RWPE1 (cell line): ENCODE measurements at regions not wholly inside any gene's neighbourhood (a gene's known extent, or its start where the extent isn't known, plus 50 kb on each side); places are given as distances from the start of the nearest gene placed in this dataset.

Experiments used
- CTCF ChIA-PET: fragments of 350-600 bp; sonication (Branson Sonifier 250); formaldehyde crosslinking; extraction: SDS; loops from one replicate; lab custom pipeline; 2021; lab: Yijun Ruan, JAX
- POLR2A ChIA-PET: fragments of 400-600 bp; formaldehyde crosslinking; extraction: SDS; loops from one replicate; lab custom pipeline; 2020; ENCODE audit warnings: antibody characterized with exemption; ENCODE audit not compliant: low non-redundant PET; lab: Yijun Ruan, JAX
- DNase-seq: peaks from one replicate; pipeline ENCODE4 v3.0.0; 2012; ENCODE audit warnings: low spot score
- H3K27ac ChIP-seq: fragments of 450-650 bp; 2 replicates; pipeline ENCODE4 v1.5.1; 2017
- TF ChIP-seq, protein P1 (sequence below): fragments of 450-650 bp; conservative IDR thresholded peaks from 2 replicates; pipeline ENCODE4 v1.5.1; 2017; ENCODE audit warnings: low read depth, mild to moderate bottlenecking

DNA sequence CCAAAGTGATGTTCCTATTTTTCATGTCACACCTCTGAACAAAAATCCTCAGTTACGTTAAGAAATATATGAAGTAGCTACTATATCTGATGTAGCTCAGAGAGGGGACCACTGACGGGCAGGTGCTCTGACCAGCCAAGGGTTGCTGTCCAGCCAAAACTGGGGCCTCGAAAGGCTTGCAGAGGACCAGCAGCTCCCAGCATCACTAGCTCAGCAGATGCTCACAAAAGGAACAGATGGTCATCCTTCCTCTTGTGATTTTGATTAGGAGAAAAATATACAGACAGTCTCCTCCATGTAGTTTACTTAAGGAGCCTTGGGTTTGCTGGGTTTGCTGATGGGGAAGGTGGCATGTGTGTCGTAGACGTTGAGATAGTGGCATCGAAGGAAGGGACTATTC is 374.6 kb upstream of the B3GAT1 start:
- no peak overlapping the region for H3K27ac ChIP-seq
- ChIA-PET CTCF (no interaction called here), POLR2A (interaction anchor here (0.7 kb wide), 1 partner anchor 695 kb away, joined by 3 read pairs; no protein-coding TSS in a partner anchor)
- TF ChIP-seq, protein P1, sequence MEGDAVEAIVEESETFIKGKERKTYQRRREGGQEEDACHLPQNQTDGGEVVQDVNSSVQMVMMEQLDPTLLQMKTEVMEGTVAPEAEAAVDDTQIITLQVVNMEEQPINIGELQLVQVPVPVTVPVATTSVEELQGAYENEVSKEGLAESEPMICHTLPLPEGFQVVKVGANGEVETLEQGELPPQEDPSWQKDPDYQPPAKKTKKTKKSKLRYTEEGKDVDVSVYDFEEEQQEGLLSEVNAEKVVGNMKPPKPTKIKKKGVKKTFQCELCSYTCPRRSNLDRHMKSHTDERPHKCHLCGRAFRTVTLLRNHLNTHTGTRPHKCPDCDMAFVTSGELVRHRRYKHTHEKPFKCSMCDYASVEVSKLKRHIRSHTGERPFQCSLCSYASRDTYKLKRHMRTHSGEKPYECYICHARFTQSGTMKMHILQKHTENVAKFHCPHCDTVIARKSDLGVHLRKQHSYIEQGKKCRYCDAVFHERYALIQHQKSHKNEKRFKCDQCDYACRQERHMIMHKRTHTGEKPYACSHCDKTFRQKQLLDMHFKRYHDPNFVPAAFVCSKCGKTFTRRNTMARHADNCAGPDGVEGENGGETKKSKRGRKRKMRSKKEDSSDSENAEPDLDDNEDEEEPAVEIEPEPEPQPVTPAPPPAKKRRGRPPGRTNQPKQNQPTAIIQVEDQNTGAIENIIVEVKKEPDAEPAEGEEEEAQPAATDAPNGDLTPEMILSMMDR: no peak
- no peak for DNase-seq

DNA sequence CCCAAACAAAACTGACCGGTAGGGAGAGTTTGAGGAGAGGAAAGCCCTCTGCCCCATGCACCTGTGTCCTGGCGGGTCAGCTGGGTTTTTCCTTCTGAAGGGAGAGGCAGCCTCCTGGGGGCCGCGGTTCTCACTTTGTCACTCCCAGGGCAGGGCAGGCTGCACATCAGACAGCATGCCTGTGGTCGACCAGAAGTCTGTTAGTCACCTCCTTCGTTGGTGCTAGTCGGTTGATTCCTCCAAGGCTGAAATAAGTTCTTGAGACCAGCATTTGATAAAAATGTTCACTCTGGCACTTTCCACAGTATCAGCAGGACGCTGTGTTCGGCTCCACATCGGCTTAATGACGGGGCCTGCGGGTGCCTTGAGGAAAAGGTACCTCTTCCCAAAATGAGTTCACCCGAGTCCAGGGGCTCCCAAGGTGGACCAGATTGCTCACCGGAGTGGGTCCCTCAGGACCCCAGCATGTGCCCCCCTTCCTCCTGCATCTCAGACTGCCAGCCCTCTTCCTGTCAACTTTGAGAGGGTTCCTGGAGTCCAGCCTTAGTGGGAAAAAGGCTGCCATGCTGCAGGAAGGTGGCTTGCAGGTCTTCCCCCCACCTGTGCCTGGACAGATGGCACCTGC is 373.7 kb upstream of the B3GAT1 start:
- ChIA-PET CTCF (no interaction called here), POLR2A (interaction anchor here (0.7 kb wide), 1 partner anchor 694 kb away, joined by 3 read pairs; no protein-coding TSS in a partner anchor)
- no peak for DNase-seq
- TF ChIP-seq, protein P1: no peak
- H3K27ac ChIP-seq: no peak overlapping the region

DNA sequence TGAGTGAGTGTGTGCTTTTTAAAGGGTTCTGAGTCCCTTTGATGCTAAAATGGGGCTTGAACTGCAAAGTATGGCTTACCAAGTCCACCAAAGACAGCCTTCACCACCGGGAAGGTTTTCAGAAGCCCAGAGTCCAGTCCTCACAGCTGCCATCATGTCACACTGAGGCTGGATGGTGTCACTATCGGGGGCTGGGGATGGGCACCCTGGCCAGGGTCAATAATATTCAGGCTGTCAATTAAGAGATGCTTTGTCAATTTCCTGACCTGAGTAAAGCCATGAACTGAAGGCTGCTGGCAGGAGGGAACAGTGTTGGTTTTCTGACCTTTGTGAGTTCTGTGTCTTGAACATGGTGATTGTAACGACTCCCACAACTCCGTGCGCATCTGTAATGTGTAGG is 373.0 kb upstream of the B3GAT1 start:
- no peak for DNase-seq
- H3K27ac ChIP-seq: no peak overlapping the region
- CTCF ChIA-PET: no interaction called here
- TF ChIP-seq, protein P1: no peak
- POLR2A ChIA-PET: no interaction called here

DNA sequence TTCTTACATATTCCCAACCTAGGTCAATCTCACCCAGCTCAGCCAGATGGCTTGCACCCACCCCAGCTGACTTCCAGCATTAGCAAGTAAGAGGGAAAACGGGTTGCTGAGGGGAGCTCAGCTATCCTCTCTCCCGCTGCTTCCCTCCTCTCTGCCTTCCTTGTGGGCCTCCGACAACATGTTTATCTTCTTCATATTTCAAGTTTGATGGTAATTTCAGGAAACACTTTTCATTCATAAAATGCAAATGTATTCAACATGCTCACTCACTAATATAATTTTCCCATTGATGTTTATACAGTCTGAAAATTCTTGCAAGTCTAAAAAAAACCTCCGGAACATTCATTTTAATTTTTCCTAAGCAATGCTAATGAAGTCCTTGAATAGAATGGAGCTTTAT is 372.5 kb upstream of the B3GAT1 start:
- POLR2A ChIA-PET: no interaction called here
- H3K27ac ChIP-seq: no peak overlapping the region
- TF ChIP-seq, protein P1: no peak
- CTCF ChIA-PET: no interaction called here
- DNase-seq: no peak

DNA sequence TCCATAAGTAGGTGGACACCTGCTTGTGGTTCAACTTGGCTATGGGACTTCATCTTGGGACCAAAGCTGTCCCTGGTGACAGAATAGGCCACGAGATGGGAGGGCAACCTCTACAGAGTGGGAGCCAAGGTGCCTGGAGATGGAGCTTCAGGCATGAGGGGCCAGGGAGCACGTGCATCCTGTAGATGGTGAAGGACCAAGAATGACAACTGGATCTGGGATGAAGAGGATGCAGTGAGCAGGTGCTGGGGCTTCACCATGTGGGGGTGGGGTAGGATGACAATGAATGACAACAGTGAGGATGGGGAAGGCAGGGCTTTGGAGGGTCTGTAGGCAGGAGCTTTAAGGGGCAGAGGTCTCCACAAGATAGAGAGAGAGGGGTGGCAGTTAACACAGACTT is 372.0 kb upstream of the B3GAT1 start:
- ChIA-PET CTCF (no interaction called here), POLR2A (no interaction called here)
- DNase-seq: no peak
- TF ChIP-seq, protein P1: no peak
- H3K27ac ChIP-seq: no peak overlapping the region

DNA sequence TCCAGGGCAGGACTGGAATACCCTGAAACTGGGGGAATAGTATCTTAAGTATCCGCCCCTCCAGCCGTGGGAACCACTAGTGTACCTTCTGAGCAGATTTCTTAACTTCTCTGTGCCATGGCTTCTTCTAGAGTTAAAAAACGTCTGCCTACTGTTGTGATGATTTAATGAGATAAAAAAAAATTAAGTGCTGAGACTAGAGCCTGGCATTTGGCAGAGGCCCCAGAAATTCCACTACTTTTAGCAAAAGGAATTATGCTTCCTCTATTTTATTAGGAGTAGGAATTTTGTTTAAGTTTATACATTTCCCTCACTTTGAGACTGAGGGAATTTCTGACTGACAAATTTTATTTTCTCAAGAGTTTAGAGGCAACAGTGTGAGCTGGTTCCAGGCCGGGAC is 371.2 kb upstream of the B3GAT1 start:
- TF ChIP-seq, protein P1: no peak
- POLR2A ChIA-PET: no interaction called here
- CTCF ChIA-PET: no interaction called here

More for the DNA sequence above, 371.2 kb upstream of the B3GAT1 start:
- H3K27ac ChIP-seq: no peak overlapping the region
- no peak for DNase-seq
